H9 (cell line): ENCODE measurements at regions not wholly inside any gene's neighbourhood (a gene's known extent, or its start where the extent isn't known, plus 50 kb on each side); places are given as distances from the start of the nearest gene placed in this dataset.

Experiments used
- DNase-seq: peaks from one replicate; pipeline ENCODE4 v3.0.0-alpha.2; 2017
- H2AFZ ChIP-seq: one replicate; pipeline ENCODE4 v1.6.1; 2013; ENCODE audit warnings: mild to moderate bottlenecking, low read length, control low read depth, moderate library complexity
- H2AK5ac ChIP-seq: 2 replicates; pipeline ENCODE4 v1.6.1; 2013; ENCODE audit warnings: low read length, control low read depth, mixed read lengths; ENCODE audit not compliant: insufficient read length
- H2BK120ac ChIP-seq: one replicate; pipeline ENCODE4 v1.6.1; 2013; ENCODE audit warnings: low read depth, mild to moderate bottlenecking, low read length, control low read depth, inconsistent platforms; ENCODE audit not compliant: poor library complexity, severe bottlenecking
- H2BK12ac ChIP-seq: 2 replicates; pipeline ENCODE4 v1.6.1; 2013; ENCODE audit warnings: low read length, control low read depth, mixed read lengths, low read depth; ENCODE audit not compliant: insufficient read length
- H2BK15ac ChIP-seq: 2 replicates; pipeline ENCODE4 v1.6.1; 2013; ENCODE audit warnings: low read depth, low read length, control low read depth
- H2BK20ac ChIP-seq: one replicate; pipeline ENCODE4 v1.6.1; 2013; ENCODE audit warnings: low read depth, mild to moderate bottlenecking, low read length, control low read depth, inconsistent platforms; ENCODE audit not compliant: poor library complexity, severe bottlenecking
- H2BK5ac ChIP-seq: 2 replicates; pipeline ENCODE4 v1.6.1; 2013; ENCODE audit warnings: low read length, control low read depth, mixed read lengths; ENCODE audit not compliant: insufficient read length
- H3K14ac ChIP-seq: 2 replicates; pipeline ENCODE4 v1.6.1; 2013; ENCODE audit warnings: low read length, control low read depth; ENCODE audit not compliant: insufficient read depth
- H3K18ac ChIP-seq: 2 replicates; pipeline ENCODE4 v1.6.1; 2013; ENCODE audit warnings: low read depth, mild to moderate bottlenecking, mixed read lengths, low read length, control low read depth; ENCODE audit not compliant: insufficient read length
- H3K23ac ChIP-seq: 2 replicates; pipeline ENCODE4 v1.6.1; 2013; ENCODE audit warnings: low read length, control low read depth, mixed read lengths, low read depth; ENCODE audit not compliant: insufficient read length
- H3K23me2 ChIP-seq: 2 replicates; pipeline ENCODE4 v1.6.1; 2013; ENCODE audit warnings: low read depth, mild to moderate bottlenecking, mixed read lengths, low read length, control low read depth; ENCODE audit not compliant: insufficient read length, poor library complexity, severe bottlenecking
- H3K27ac ChIP-seq: 2 replicates; pipeline ENCODE4 v1.5.1; 2013; ENCODE audit warnings: low read length, control low read depth, mixed read lengths, low read depth; ENCODE audit not compliant: insufficient read length
- H3K27me3 ChIP-seq: 2 replicates; pipeline ENCODE4 v1.6.1; 2013; ENCODE audit warnings: low read length, control low read depth, inconsistent platforms; ENCODE audit not compliant: insufficient read depth
- H3K4ac ChIP-seq: 2 replicates; pipeline ENCODE4 v1.6.1; 2013; ENCODE audit warnings: low read depth, mild to moderate bottlenecking, control low read depth, inconsistent platforms, low read length, moderate library complexity
- H3K4me1 ChIP-seq: 2 replicates; pipeline ENCODE4 v1.6.1; 2013; ENCODE audit warnings: low read length, control low read depth, inconsistent platforms; ENCODE audit not compliant: insufficient read depth
- H3K4me2 ChIP-seq: 2 replicates; pipeline ENCODE4 v1.6.1; 2013; ENCODE audit warnings: low read length, control low read depth, mixed read lengths; ENCODE audit not compliant: insufficient read length, insufficient read depth
- H3K56ac ChIP-seq: 2 replicates; pipeline ENCODE4 v1.6.1; 2013; ENCODE audit warnings: low read depth, mild to moderate bottlenecking, mixed read lengths, low read length, control low read depth; ENCODE audit not compliant: insufficient read length
- H3K79me1 ChIP-seq: 2 replicates; pipeline ENCODE4 v1.6.1; 2013; ENCODE audit warnings: low read depth, mild to moderate bottlenecking, moderate library complexity, low read length, control low read depth, inconsistent platforms; ENCODE audit not compliant: insufficient read depth, poor library complexity, severe bottlenecking
- H3K79me2 ChIP-seq: 2 replicates; pipeline ENCODE4 v1.6.1; 2013; ENCODE audit warnings: low read length, control low read depth, inconsistent platforms; ENCODE audit not compliant: insufficient read depth
- H3K9ac ChIP-seq: 2 replicates; pipeline ENCODE4 v1.6.1; 2013; ENCODE audit warnings: low read length, control low read depth, mixed read lengths; ENCODE audit not compliant: insufficient read length; ENCODE audit errors: extremely low read depth
- H3K9me3 ChIP-seq: one replicate; pipeline ENCODE4 v1.6.1; 2013; ENCODE audit warnings: low read depth, low read length, inconsistent platforms; ENCODE audit not compliant: control insufficient read depth
- H3T11ph ChIP-seq: one replicate; pipeline ENCODE4 v1.6.1; 2013; ENCODE audit warnings: mild to moderate bottlenecking, low read length, control low read depth, inconsistent platforms
- H4K20me1 ChIP-seq: one replicate; pipeline ENCODE4 v1.6.1; 2013; ENCODE audit not compliant: control insufficient read depth, insufficient read length, insufficient read depth
- H4K5ac ChIP-seq: 2 replicates; pipeline ENCODE4 v1.6.1; 2013; ENCODE audit warnings: low read depth, mild to moderate bottlenecking, mixed read lengths, low read length, control low read depth; ENCODE audit not compliant: insufficient read length
- H4K8ac ChIP-seq: replicated peaks from 2 replicates; pipeline ENCODE4 v1.6.1; 2013; ENCODE audit warnings: low read length, control low read depth, mixed read lengths, low read depth; ENCODE audit not compliant: insufficient read length
- H4K91ac ChIP-seq: 2 replicates; pipeline ENCODE4 v1.6.1; 2013; ENCODE audit warnings: low read depth, mild to moderate bottlenecking, moderate library complexity, mixed read lengths, low read length, control low read depth; ENCODE audit not compliant: insufficient read length
- H3K27ac Mint-ChIP-seq, 3 experiments: 2 replicates in 2 of 3; 3 replicates in 1 of 3; pipeline ENCODE4 v1.8.0; 2020 to 2021; ENCODE audit warnings: mixed read lengths in 3 of 3, mild to moderate bottlenecking in 1 of 3, moderate library complexity in 1 of 3
- H3K27me3 Mint-ChIP-seq: 2 replicates; pipeline ENCODE4 v1.8.0; 2021; ENCODE audit warnings: low read depth, mild to moderate bottlenecking, moderate library complexity, mixed read lengths
- H3K36me3 Mint-ChIP-seq, 3 experiments: 2 replicates in 2 of 3; 3 replicates in 1 of 3; pipeline ENCODE4 v1.8.0; 2020 to 2021; ENCODE audit warnings: low read depth in 3 of 3, mixed read lengths in 3 of 3; ENCODE audit not compliant: insufficient read depth in 1 of 3
- H3K4me1 Mint-ChIP-seq, 2 experiments: 2 replicates each; pipeline ENCODE4 v1.8.0; 2020; ENCODE audit warnings: mixed read lengths in 2 of 2
- H3K4me3 Mint-ChIP-seq, 2 experiments: 2 replicates in 1 of 2; 3 replicates in 1 of 2; pipeline ENCODE4 v1.8.0; 2020 to 2021; ENCODE audit warnings: mild to moderate bottlenecking in 2 of 2, mixed read lengths in 2 of 2, moderate library complexity in 1 of 2
- H3K9me3 Mint-ChIP-seq, 2 experiments: 2 replicates in 1 of 2; 3 replicates in 1 of 2; pipeline ENCODE4 v1.8.0; 2020; ENCODE audit warnings: mild to moderate bottlenecking in 2 of 2, mixed read lengths in 2 of 2, moderate library complexity in 1 of 2
- CTCF ChIP-seq: fragments of 200-600 bp; sonication (generic); conservative IDR thresholded peaks from 3 replicates; pipeline ENCODE4 v1.8.0; 2021; ENCODE audit warnings: antibody characterized with exemption, mild to moderate bottlenecking
- WGBS: extraction: QIAGEN DNeasy Blood & Tissue Kit; methylation state at CpG from one replicate; pipeline ENCODE4 v1.1.7; 2013; ENCODE audit warnings: missing lambda C conversion rate, low lambda C conversion rate, mixed read lengths; ENCODE audit not compliant: insufficient read length; ENCODE audit errors: extremely low coverage; 5-methylcytosine and 5-hydroxymethylcytosine counted together

GRCh38 chr1:73366734-73367413 lies 831.1 kb downstream of the LRRIQ3 start:
- Histone ChIP-seq H3K79me1 (no peaks in the 10 kb centered on the region), H3K9me3 (no peaks in the 10 kb centered on the region), H3K14ac (no peak overlapping the region), H2AFZ (no peak overlapping the region), H2BK15ac (no peak overlapping the region), H2BK120ac (no peak overlapping the region), H3K23me2 (no peaks in the 10 kb centered on the region), H4K5ac (no peak overlapping the region), H3K9ac (no peak overlapping the region), H3K18ac (no peak overlapping the region), H2BK12ac (no peak overlapping the region), H3K23ac (no peak overlapping the region), H3K4ac (no peak overlapping the region), H2BK5ac (no peak overlapping the region), H3K4me1 (no peaks in the 10 kb centered on the region), H4K8ac (no peak overlapping the region), H4K20me1 (no peaks in the 10 kb centered on the region), H2BK20ac (no peak overlapping the region), H3K79me2 (no peaks in the 10 kb centered on the region), H2AK5ac (no peak overlapping the region), H3K27ac (no peak overlapping the region), H3K4me2 (no peak overlapping the region), H4K91ac (no peak overlapping the region), H3K56ac (no peak overlapping the region), H3K27me3 (no peaks in the 10 kb centered on the region), H3T11ph (no peak overlapping the region)
- Mint-ChIP-seq H3K9me3 (no peaks in the 10 kb centered on the region), H3K27ac (peak overlapping the region in 1 of 3 experiments; percentile 85; a peak in 2 of 7 replicates), H3K4me3 (no peak overlapping the region), H3K27me3 (no peaks in the 10 kb centered on the region), H3K4me1 (no peaks in the 10 kb centered on the region; a peak in 1 of 4 replicates), H3K36me3 (no peaks in the 10 kb centered on the region)
- DNase-seq: no peak
- WGBS: no CpG with 5 or more reads among the region's 5 CpGs
- TF ChIP-seq CTCF: no peak
